GM19324 (cell line): ENCODE measurements at regions not wholly inside any gene's neighbourhood (a gene's known extent, or its start where the extent isn't known, plus 50 kb on each side); places are given as distances from the start of the nearest gene placed in this dataset.

Experiments used
- ATAC-seq: cut with Tn5 transposase; IDR thresholded peaks from one replicate; pipeline ENCODE4 v1.9.1; 2021; ENCODE audit warnings: mild to moderate bottlenecking, moderate library complexity; ENCODE audit not compliant: unreplicated experiment, low FRiP score

DNA sequence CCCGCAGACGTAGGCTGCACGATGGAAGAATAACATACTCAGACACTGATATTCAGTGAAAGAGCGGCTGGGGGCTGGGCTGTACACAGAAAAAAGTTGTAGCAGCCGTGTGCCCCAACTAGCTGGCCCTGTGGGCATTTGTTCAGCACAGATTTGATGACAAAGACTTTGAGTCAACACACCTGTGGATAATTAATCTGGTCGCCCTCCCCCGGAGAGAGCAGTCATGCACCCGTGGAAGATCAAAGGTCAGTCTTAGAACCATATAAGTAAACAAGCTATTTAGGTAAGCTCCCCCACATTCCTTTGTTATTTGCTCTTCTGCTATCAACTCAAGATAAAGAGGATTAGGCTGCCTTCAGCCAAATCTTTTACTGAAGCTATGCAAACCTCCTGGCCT lies 148.4 kb upstream of the HMCN1 start:
- no peak for ATAC-seq

DNA sequence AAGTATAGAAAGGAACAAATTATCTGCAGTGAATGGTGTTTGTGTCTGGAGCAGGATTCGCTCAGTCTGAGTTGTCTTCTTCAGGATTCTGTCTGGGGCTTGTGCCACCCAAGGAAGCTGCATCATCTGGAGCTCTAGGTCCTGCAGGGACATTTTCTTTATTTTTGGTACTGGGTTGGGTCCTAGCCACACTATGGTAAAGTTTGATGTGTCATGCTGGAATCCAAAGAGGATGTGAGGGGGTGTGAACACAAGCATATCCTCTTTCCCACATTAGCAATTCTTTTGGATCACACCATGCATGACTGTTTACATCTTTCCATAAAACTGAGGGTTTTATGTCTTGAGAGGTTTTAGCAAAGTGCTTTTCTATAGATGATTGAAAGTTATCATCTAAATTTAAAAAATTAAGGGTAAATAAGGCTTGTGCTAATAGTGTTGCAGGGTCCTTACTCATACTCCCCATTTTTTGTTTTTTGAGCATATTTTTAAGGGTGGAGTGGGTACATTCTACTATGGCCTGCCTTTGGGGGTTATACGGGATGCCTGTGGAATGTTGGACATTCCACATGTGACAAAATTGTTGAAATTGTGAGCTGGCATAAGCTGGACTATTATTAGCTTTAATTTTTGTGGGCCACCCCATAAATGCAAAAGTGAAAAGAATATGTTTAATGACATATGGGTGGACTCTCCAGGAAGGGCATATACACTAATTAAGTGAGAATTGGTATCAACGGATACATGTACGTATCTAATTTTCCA lies 152.0 kb upstream of the HMCN1 start:
- no peak for ATAC-seq

DNA sequence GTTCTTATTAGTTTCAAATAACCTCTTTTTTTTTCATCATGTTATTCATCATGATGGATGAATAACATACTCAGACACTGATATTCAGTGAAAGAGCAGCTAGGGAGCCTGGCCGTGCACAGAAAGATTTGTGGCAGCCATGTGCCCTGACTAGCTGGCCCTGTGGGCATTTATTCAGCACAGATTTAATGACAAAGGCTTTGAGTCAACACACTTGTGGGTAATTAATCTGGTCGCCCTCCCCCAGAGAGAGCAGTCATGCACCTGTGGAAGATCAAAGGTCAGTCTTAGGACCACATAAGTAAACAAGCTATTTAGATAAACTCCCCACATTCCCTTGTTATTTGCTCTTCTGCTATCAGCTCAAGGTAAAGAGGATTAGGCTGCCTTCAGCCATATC lies 153.2 kb upstream of the HMCN1 start:
- no peak for ATAC-seq

DNA sequence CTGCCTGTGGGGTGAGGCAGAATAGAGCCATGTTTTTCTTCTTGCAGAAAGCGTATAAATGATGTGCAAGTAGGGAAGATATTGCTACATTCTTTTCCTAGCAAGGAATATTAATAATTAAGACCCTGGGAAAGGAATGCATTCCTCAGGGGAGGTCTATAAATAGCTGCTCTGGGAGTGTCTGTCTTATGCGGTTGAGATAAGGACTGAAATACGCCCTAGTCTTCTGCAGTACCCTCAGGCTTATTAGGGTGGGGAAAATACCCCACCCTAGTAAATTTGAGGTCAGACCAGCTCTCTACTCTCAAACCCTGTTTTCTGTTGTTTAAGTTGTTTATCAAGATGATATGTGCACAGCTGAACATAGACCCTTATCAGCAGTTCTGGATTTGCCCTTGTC lies 155.9 kb upstream of the HMCN1 start:
- ATAC-seq: no peak

DNA sequence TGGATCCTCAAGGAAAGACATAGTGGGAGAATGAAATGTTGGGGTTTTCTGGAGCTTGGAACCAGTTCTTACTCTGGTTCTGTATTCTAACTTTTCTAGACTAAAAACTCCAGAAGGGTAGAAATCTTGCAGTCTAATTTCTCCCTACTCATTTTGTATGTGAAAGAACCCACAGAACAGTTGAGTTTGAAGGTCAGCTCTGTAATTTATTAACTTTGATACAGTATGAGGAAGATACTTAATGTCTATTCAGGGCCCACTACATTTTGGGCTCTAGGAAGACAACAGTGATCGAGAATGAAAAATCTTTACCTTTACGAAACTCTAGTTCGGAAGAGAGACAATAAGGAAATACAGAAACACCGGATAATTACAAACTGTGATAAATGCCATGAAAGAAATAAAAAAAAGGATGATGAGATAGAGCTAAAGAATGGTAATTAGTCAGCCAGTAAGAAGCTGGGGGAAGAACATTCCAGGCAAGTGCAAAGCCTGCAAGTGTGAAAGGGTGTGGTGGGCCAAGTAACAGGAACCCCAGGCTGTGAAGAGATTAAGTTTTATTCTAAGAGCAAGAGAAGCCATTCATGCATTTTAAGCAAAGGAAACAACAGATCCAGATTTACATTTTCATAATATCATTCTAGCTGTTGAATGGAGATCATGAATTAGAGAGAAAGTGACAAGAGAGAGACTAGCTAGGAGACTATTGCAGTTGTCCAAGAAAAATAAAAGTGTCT lies 159.9 kb upstream of the HMCN1 start:
- no peak for ATAC-seq

DNA sequence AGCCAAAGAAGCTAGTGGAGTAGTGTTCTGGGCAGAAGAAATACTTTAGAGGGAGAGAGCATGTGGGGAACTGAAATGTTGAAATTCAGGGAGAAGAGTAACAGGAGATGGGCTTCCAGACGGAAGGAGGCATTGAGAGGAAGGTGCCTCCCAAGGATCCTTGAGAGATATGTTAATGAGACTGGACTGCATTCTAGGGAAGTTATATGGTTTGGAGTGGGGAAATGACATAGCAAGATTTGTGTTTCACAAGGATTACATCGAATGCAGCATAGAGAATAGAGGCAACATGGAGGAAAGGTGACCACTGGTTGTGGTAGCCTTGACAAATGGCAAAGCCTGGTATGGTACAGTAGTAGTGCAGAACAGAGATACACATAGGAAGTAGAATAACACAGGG lies 160.5 kb upstream of the HMCN1 start:
- no peak for ATAC-seq

DNA sequence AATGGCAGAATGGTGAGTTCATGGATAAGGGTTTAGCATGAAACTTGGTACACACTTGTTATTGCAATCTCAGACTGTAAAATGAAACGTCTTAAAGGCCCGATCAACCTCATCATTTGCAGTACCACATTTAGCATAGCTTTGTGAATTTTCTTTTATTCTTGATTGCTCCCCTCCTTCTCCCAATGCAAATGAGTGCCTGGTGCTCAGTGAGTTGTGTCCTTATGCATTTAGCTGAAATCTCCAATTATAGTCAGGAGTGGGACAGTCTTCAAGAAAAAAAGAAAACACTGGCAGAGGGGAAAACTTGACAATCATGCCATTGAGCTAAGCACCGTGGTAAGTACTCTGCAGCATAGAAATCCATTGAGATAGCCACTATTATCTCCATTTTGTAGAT lies 161.0 kb upstream of the HMCN1 start:
- no peak for ATAC-seq

DNA sequence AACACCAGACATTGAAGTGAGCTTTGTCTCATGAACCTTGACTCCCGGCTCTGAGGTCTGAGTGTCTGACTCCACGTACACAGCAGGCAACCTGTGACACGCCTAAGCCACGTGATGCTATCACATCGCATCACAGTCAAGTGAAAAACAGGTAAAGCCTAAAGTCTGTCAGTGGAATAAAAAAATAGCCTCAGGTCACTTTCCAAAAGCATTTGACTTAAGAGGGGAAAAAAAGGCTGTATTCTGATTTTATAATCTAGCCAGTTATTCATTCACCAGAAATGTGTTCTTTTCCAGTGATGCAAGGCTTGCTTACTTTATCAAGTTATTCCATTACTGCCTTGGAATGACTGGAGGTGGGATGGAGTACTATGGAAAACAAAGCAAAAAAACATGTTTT lies 163.2 kb upstream of the HMCN1 start:
- no peak for ATAC-seq

DNA sequence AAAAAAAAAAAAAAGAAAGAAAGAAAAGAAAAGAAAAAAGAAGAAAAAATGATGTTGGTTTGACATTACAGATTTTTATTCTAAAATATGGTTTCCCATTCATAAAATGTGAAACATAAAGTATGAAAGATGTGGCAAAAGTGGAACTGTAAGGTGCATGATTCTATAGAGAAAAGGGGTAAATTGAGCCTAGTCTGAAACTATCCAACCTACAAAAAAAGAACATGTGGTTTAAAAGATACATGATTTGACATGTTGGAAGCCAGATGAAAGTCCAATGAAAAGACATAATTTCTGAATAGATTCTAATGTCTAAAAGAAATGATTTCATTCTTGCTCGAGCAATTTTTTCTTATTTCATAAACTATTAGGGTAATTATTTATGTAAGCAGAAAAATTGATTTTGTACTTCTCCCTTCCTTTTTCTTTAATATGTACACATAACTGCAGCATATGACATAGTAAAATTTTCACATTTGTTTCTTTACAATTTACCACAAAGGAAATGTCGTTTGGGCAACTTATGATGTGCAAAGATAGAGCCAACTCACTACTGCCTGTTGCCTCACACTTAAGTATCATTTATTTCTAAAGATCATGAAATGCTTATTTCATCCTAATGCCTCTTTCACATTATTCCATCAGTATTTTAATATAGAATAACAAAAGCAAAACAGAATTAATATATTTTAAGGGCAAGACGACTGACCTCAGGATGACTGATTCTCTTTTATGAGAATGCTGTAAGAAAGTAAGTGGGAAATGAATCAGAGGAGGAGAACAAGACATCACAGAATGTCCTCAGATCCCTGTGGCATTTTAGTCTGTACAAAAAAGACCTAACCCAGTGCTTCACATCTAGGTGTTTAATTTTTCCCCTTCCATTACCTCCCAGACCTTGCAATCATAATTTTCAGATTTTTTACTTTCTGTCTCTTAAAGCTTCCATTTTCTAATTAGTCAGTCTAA lies 165.8 kb upstream of the HMCN1 start:
- ATAC-seq: no peak

DNA sequence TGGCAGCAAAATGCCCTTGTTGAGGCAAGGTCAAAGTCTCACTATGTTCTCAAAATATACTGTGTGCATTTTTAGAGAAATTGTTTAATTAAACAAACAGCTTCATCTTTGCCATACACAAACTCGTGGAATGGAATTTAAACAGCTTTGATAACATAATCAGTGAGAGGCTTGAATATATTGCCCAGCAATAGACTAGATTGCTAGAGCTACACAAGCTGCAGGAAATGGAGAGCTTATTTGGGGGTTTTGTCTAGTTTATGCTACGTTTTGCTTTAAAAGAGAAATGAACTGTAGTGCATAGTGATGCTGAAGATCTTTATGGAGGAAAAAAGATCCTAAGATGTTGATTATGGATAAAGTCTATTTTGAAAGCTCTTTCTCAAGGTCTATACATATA lies 166.8 kb upstream of the HMCN1 start:
- no peak for ATAC-seq

DNA sequence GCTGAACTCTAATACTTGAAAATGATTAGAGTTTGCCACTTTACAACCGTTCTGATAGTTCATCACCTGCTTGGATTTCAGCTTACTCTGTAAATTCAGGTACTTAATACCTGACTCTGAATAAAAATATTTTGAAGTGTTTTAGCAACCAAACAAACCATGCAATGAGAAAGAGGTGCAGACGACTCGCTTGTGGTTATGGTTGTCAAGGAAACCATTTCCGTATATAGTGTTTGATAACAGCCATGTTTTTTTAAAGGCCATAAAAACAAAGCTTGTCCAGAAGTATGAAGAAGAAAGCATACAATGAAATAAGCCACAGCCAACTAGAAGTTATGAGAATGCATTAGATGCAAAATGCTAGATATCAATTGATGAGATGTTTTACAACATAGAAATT lies 167.2 kb upstream of the HMCN1 start:
- peak; percentile 39 for ATAC-seq

DNA sequence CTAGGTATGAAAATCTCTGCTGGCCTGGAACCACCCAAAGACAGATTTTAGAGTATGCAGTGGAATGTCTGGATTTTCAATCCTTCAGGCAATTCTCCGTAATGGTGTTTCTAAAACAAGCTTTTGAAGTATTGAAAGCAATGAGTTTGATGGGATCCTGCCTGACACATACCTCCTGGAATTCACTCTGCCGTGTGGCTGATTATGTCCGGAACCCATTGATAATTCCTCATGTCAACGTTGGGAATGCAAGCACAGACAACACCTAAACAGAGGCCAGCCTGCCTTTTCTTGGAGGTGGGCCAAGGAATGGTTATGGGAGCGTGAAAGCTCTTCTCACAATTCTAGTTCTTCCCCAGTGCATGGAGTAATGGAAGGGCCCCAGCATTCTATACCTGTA lies 168.9 kb upstream of the HMCN1 start:
- ATAC-seq: no peak

DNA sequence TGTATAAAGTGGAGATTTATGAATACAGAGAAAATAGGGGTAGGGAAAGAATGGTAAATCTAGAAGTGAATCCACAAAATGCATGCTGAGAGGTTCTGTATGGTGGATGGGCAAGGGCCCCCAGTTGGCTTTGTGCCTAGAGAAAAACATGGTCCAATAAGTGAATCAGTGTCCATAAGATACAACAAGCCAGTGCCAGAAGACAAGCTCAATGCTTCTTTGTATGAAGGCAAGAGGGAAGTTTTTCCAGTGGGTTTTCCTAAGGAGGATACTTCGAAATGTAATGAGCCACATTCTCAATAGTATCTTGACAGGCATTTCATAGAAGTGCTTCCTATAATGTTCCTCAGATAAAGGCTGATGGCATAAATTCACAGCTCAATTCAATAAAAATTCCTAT lies 169.4 kb upstream of the HMCN1 start:
- no peak for ATAC-seq

DNA sequence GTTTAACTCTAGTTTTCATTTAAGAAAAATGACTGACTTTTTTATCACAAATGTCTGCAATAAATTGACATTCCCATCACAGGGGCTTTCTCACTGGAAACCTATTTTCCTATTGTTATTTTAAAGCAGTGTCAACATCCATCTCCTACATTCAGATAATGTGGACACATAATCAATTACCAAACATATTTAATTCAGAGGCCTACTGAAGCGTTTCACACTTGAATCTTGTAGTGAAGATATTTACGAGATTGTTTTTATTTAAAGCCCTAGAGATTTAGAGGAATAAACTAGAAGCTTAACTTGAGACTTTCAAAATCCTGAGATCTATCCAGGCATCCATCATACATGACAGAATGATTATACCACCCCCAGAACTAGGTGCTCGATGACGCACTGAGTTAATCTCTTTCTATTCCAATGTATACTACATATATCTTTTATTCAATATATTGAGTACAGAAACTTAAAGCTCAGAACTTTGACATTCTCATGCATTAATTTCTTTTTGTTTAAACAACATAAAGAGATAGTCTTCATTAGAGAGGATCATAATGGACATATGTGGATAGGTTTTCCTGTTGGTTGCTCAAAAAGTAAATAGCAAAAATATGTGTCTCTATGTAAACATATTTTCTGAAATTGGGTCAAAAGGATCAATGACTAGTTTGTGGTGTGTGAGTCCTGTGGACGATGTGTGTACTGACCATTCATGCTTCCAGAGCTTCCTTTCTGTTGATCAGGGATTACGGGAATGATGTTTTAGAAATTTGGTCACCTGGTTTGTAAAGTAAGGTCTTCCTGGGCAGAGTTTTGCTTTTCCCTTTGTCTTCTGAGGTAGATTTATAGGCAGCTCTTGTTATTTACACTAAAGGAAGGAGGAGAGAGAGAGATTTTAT lies 171.5 kb upstream of the HMCN1 start:
- ATAC-seq: no peak

DNA sequence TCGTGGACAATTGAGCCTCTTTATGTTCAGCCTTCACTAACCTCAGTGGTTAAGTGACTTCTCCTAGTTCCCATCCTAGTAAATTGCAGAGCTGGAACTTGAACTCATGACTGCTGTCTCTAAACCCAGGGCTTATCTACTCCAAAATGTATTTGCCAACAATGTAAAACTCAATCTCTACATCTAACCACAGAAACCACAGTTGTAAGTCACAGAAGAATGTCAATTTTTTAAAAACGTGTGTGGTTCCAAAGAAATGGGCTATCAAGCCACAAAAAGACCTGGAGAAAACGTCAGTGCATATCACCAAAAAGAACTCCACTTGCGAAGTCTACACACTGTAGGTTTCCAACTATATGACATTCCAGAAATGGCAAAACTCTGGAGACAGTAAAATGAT lies 172.6 kb upstream of the HMCN1 start:
- no peak for ATAC-seq

DNA sequence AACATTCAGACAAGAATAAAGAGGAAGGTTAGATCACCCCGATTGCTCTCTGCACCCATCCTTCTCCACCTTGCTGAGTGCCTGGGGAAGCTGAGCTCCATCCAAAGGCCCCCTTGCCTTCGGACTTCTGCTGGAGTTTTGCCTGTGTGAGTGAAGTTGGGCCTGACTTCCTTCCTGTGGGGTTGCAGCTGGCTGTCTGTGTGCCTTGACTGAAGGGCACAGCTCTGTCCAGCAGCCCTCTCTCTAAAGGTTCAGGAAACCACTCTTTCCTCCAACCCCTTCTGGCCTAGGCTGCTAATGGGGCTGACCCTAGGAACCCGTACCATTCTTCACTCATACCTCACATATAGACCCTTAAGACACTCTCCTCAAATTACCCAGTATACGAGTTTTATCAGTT lies 173.4 kb upstream of the HMCN1 start:
- ATAC-seq: no peak

DNA sequence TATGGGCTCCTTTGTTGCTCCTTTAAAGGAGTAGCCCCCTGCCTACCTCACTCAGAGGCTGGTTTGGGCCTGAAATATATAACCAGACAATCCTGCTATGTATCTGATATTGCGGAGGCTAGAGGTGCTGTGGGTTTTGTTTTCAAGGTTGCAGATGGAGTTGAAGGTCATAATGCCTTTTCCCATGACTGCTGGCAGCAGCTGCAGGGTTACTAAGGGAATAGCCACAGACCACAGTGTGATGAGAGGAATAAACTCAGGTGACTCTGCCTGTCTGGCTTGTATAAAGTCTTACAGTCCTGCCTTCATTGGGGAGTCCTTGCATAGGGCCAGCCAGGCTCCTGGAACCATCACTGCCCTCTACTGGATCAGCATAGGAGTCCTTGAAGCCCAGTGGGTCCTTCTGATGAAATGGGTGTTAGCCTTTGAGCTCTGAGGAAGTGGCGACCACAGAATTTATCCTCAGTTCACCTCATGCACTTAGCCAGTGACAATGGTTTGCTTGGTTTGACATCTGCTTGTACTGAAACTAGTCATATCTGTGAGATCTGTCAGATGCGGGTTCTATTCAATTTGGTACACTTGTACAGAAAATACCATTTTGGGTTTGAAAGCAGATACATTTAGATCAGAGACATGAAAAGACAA lies 174.4 kb upstream of the HMCN1 start:
- peak; percentile 95 for ATAC-seq

DNA sequence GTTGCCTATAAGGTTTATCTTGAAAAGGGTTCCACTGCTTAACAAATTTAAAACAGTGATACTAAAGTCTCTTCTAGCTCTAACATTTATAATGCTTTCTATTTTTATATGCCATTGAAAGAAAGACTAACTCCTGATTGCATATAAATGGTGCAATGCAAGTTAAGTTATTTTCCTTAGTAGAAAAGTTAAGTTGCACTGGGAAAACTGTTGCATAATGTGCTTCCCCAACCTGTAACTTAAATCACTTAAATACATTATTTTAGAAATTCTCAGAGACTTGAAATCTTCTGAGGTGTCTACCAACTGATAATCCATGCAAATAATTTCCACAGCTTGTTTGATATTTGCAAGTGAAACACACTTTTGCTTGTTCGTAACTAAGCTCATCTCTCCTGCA lies 175.0 kb upstream of the HMCN1 start:
- no peak for ATAC-seq

DNA sequence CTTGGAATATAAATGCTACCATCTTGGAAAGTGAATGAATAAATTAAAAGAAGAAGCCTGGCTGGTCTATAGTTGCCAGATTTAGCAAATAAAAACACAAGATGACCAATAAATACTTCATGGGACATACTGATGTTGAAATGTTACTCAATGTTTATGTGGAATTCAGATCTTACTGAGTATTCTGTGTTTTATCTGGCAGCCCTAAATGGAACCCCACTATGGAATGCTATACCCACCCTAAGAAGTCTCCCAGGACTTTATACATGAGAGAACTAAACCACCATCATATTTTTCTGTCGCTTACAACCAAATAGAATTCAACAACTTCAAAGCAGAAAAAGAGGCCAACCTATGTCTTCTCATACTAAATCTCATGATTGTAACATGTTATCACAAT lies 177.6 kb upstream of the HMCN1 start:
- ATAC-seq: no peak

DNA sequence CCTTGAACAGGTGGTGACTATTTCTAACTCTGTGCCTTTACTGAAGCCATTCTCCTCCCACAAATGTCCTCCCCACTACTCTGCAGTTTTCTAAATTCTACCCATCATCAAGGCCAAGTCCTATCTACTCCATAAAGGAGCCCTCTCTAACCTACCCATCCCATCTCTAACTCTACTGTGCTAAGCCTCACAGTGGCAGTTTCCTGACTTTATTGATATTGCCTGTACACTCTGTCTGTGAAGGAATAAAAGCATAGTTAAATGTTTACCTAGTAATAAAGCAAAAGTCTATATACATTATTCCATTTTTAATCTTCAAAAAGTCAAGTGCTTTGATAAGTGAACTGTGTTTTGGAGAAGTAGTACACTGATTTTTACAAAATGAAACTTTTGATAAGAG lies 178.4 kb upstream of the HMCN1 start:
- no peak for ATAC-seq
